ENCODE measurements at regions not wholly inside any gene's neighbourhood (a gene's known extent, or its start where the extent isn't known, plus 50 kb on each side); places are given as distances from the start of the nearest gene placed in this dataset.

GRCh38 chr6:102761872-102762271 lies 1368.4 kb downstream of the GRIK2 start:
- TF ChIP-seq MAX (IDR thresholded peaks at IDR 0.05) (no peak), TEAD4 (IDR thresholded peaks at IDR 0.05) (no peak), TAF1 (IDR thresholded peaks at IDR 0.05; ENCODE audit: low read depth) (no peak), EP300 (IDR thresholded peaks at IDR 0.05; ENCODE audit: borderline replicate concordance) (no peak), TCF12 (IDR thresholded peaks at IDR 0.05; ENCODE audit: low read depth) (no peak), CREB1 (IDR thresholded peaks at IDR 0.05; ENCODE audit: low read depth) (no peak), CEBPB (IDR thresholded peaks at IDR 0.05) (no peak), YY1 (IDR thresholded peaks at IDR 0.05; ENCODE audit: low read depth) (no peak), NFIC (IDR thresholded peaks at IDR 0.05) (no peak), EGR1 (IDR thresholded peaks at IDR 0.05) (no peak), ZBTB7A (IDR thresholded peaks at IDR 0.05; ENCODE audit: low read depth) (no peak), REST (IDR thresholded peaks at IDR 0.05; ENCODE audit: low read depth) (no peak)

- no peak for TF ChIP-seq TCF12 (IDR thresholded peaks at IDR 0.05; ENCODE audit: low read depth)
- TF ChIP-seq EGR1 (IDR thresholded peaks at IDR 0.05): no peak
- TF ChIP-seq RAD21 (IDR thresholded peaks at IDR 0.05; ENCODE audit: low read depth): no peak
- no peak for TF ChIP-seq MAX (IDR thresholded peaks at IDR 0.05)
- TF ChIP-seq CEBPB (IDR thresholded peaks at IDR 0.05): no peak
- TF ChIP-seq TEAD4 (IDR thresholded peaks at IDR 0.05): no peak
- TF ChIP-seq FOXM1 (IDR thresholded peaks at IDR 0.05; ENCODE audit: borderline replicate concordance, low read depth): no peak
Observed at GRCh38 chr6:102759415-102759814, 1365.9 kb downstream of the GRIK2 start.

- TF ChIP-seq TEAD4 (IDR thresholded peaks at IDR 0.05) (no peak), CEBPB (IDR thresholded peaks at IDR 0.05) (no peak), RAD21 (IDR thresholded peaks at IDR 0.05; ENCODE audit: low read depth) (no peak), EGR1 (IDR thresholded peaks at IDR 0.05) (no peak), USF1 (IDR thresholded peaks at IDR 0.05) (no peak), TCF12 (IDR thresholded peaks at IDR 0.05; ENCODE audit: low read depth) (no peak), REST (IDR thresholded peaks at IDR 0.05; ENCODE audit: low read depth) (no peak), FOXM1 (IDR thresholded peaks at IDR 0.05; ENCODE audit: borderline replicate concordance, low read depth) (no peak), NFIC (IDR thresholded peaks at IDR 0.05) (no peak), CREB1 (IDR thresholded peaks at IDR 0.05; ENCODE audit: low read depth) (no peak), MAX (IDR thresholded peaks at IDR 0.05) (no peak), ZBTB7A (IDR thresholded peaks at IDR 0.05; ENCODE audit: low read depth) (no peak), YY1 (IDR thresholded peaks at IDR 0.05; ENCODE audit: low read depth) (no peak), TAF1 (IDR thresholded peaks at IDR 0.05; ENCODE audit: low read depth) (no peak), EP300 (IDR thresholded peaks at IDR 0.05; ENCODE audit: borderline replicate concordance) (no peak)
Observed at GRCh38 chr6:102749210-102749971, 1355.9 kb downstream of the GRIK2 start.

- TF ChIP-seq EP300 (IDR thresholded peaks at IDR 0.05; ENCODE audit: borderline replicate concordance): no peak
- no peak for TF ChIP-seq FOXM1 (IDR thresholded peaks at IDR 0.05; ENCODE audit: borderline replicate concordance, low read depth)
- TF ChIP-seq CREB1 (IDR thresholded peaks at IDR 0.05; ENCODE audit: low read depth): no peak
- no peak for TF ChIP-seq REST (IDR thresholded peaks at IDR 0.05; ENCODE audit: low read depth)
- TF ChIP-seq MAX (IDR thresholded peaks at IDR 0.05): no peak
- no peak for TF ChIP-seq NFIC (IDR thresholded peaks at IDR 0.05)
- no peak for TF ChIP-seq YY1 (IDR thresholded peaks at IDR 0.05; ENCODE audit: low read depth)
- TF ChIP-seq EGR1 (IDR thresholded peaks at IDR 0.05): no peak
- TF ChIP-seq ZBTB7A (IDR thresholded peaks at IDR 0.05; ENCODE audit: low read depth): no peak
- TF ChIP-seq TEAD4 (IDR thresholded peaks at IDR 0.05): no peak
- no peak for TF ChIP-seq CEBPB (IDR thresholded peaks at IDR 0.05)
- TF ChIP-seq USF1 (IDR thresholded peaks at IDR 0.05): no peak
- TF ChIP-seq TCF12 (IDR thresholded peaks at IDR 0.05; ENCODE audit: low read depth): no peak
- no peak for TF ChIP-seq TAF1 (IDR thresholded peaks at IDR 0.05; ENCODE audit: low read depth)
- no peak for TF ChIP-seq RAD21 (IDR thresholded peaks at IDR 0.05; ENCODE audit: low read depth)
Observed at GRCh38 chr6:102746941-102747340, 1353.4 kb downstream of the GRIK2 start.

Measured in Ishikawa (cell line).